T-helper 1 cell treated with Interleukin-12 subunit alpha and Interleukin-12 subunit beta and Interleukin-4 antibody, amounts not matched to agents 30 ng/mL and 1 ng/mL, for 36 hours (primary cell): ENCODE measurements at regions not wholly inside any gene's neighbourhood (a gene's known extent, or its start where the extent isn't known, plus 50 kb on each side); places are given as distances from the start of the nearest gene placed in this dataset.

Experiments
- intact Hi-C: fragments of 100-400 bp; cut with micrococcal nuclease; formaldehyde crosslinking; loops from one replicate; pipeline ENCODE4 v1.15.1; 2024

GRCh38 chr7:46881507-46882127 is 700.3 kb downstream of the TNS3 start:
- intact Hi-C loops = no loop called here

GRCh38 chr7:46880508-46881196 is 701.3 kb downstream of the TNS3 start:
- intact Hi-C loops = no loop called here

GRCh38 chr7:46879783-46880182 is 702.1 kb downstream of the TNS3 start:
- intact Hi-C loops = no loop called here

- intact Hi-C loops = no loop called here
These were observed 710.4 kb downstream of the TNS3 start for GRCh38 chr7:46871516-46871915.

GRCh38 chr7:46864716-46865115 is 717.2 kb downstream of the TNS3 start:
- intact Hi-C loops = no loop called here

- intact Hi-C loops = no loop called here
These were observed 721.9 kb downstream of the TNS3 start for GRCh38 chr7:46859963-46860475.

- intact Hi-C loops = no loop called here
These were observed 726.1 kb downstream of the TNS3 start for GRCh38 chr7:46855851-46856250.

- intact Hi-C loops = no loop called here
These were observed 726.9 kb downstream of the TNS3 start for GRCh38 chr7:46854958-46855473.

GRCh38 chr7:46853451-46853850 is 728.5 kb downstream of the TNS3 start:
- intact Hi-C loops = no loop called here

GRCh38 chr7:46852795-46853194 is 729.1 kb downstream of the TNS3 start:
- intact Hi-C loops = no loop called here

- intact Hi-C loops = no loop called here
These were observed 731.2 kb downstream of the TNS3 start for GRCh38 chr7:46850563-46851330.

- intact Hi-C loops = no loop called here
These were observed 733.0 kb downstream of the TNS3 start for GRCh38 chr7:46848944-46849343.

GRCh38 chr7:46848311-46848710 is 733.6 kb downstream of the TNS3 start:
- intact Hi-C loops = no loop called here

- intact Hi-C loops = no loop called here
These were observed 734.8 kb downstream of the TNS3 start for GRCh38 chr7:46847126-46847525.

GRCh38 chr7:46844486-46844885 is 737.4 kb downstream of the TNS3 start:
- intact Hi-C loops = no loop called here

- intact Hi-C loops = no loop called here
These were observed 740.7 kb downstream of the TNS3 start for GRCh38 chr7:46841248-46841647.

- intact Hi-C loops = no loop called here
These were observed 742.3 kb downstream of the TNS3 start for GRCh38 chr7:46839651-46840050.

GRCh38 chr7:46838463-46838862 is 743.4 kb downstream of the TNS3 start:
- intact Hi-C loops = no loop called here

GRCh38 chr7:46835556-46835955 is 746.4 kb downstream of the TNS3 start:
- intact Hi-C loops = no loop called here

GRCh38 chr7:46834921-46835320 is 747.0 kb downstream of the TNS3 start:
- intact Hi-C loops = no loop called here

- intact Hi-C loops = no loop called here
These were observed 748.7 kb downstream of the TNS3 start for GRCh38 chr7:46833197-46833596.

GRCh38 chr7:46832136-46832535 is 749.8 kb downstream of the TNS3 start:
- intact Hi-C loops = no loop called here
